ENCODE measurements at regions not wholly inside any gene's neighbourhood (a gene's known extent, or its start where the extent isn't known, plus 50 kb on each side); places are given as distances from the start of the nearest gene placed in this dataset.

- no peak for DNase-seq
Observed at GRCh38 chr18:45505497-45506206, 109.6 kb upstream of the SLC14A2 start.

DNA sequence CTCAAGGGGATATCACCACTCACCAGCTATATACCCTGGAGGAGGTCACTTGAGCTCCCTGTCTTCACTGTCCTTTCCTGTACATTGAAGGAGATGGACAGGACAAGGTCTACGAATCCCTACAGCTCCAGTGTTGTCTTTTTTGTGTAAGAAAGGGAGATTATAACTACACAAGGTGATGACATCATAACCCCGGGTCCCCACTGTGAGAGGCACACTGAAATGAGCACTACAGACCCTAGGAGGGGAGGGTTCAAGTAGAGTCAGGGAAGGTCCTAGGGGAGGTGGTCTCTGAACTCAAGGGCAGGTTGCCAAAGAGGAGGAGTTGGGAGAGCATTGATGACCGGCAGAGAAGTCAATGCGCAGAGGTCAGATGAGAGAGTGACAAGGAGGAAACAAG is 108.3 kb upstream of the SLC14A2 start:
- DNase-seq = no peak

GRCh38 chr18:45509535-45509934 is 105.7 kb upstream of the SLC14A2 start:
- DNase-seq = no peak

DNA sequence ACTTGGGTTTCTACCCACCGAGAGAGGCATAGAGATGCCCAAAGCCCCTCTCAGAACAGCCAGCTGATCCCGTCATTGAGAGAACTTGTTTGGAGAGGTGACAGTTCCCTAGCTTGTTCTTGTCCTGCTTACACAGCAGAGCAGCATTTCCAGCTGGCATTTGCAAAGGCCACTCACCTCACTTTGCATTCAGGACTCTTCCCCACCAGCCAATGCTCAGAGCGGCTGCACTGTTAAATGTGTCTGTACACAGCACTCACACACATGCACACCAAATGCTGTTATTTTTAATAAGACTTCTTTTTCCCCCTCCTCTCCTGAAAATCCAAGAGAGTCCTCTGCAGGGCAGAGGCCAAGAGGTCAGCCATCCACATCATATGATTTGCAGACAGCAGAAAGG is 104.6 kb upstream of the SLC14A2 start:
- DNase-seq = no peak

GRCh38 chr18:45512363-45512953 is 102.8 kb upstream of the SLC14A2 start:
- DNase-seq = no peak

GRCh38 chr18:45517181-45517741 is 98.0 kb upstream of the SLC14A2 start:
- DNase-seq = no peak

DNA sequence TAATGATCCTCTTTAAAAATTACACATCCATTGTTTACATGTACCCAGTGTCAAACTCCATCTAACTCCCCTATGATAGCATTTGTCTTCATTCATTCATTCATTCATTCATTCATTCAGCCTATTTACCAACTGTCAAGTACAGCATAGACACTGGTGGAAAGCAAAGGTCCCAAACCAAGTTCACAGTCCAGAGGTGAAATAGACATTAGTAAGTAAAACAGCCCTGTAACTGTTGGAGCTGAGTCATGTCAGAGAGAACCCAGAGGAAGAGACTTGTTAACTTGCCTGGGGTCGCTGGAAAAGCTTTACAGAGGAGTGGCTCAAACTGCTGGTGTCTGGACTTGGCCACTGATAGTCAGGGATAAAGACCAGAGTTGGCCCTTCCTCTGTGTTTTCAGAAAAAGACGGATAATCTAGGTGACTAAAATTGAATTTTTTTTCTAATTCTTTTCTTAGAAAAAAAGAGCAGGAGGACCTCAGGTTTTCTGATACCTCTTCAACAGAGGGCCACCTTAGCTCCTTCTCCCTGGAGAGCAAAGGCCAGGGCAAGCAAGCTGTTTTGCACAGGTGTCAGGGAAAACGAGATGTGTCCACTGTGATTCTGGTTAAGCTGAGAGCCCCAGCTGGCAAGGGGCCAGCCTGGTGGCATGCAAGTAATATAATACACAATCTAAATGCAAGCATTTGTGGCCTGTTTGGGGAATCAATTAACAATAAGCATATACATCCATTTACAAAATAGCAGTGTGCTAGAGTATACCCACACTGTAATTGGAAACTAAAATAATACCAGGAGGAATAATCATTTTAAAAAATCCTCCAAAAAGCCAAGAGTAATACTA is 96.7 kb upstream of the SLC14A2 start:
- no peak for DNase-seq

DNA sequence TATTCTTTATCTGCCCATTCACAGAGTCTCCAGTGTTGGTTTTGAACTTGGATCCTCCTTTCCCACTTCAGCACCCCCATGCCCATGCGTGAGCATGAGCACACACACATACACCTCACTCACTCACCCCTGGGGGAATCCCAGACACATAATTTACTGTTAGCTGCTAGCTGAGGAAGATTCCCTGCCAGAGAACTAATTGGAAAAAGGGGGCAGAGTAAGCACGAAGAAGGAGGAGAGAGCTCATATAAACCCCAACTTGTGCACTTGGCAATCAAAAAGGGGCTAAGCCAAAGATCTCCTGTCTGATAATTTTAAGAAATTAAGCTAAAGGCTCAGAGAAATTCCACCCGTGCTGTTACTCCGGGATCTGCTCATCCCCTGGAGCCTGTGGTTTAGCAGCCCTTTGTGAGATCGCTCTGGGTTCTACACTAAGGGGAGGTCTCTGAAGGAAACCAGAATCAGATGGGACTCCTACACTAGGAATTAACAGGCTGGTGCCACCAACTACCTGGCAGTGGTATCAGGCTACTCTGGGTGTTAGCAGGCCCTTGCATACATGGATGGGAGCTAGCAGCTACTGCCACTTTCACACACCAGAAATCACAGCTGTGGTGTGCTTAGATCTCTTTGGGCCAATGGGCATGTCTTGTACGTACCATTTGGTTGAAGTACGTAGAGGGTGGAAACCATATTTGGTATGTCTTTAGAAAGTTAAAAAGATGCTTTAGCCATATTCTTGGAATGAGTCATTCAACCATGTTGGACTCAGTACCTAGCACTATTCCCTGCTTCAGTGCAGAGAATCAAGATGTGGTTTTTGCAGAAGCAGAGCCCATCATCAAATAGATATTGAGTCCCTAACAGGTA is 95.6 kb upstream of the SLC14A2 start:
- DNase-seq = no peak

DNA sequence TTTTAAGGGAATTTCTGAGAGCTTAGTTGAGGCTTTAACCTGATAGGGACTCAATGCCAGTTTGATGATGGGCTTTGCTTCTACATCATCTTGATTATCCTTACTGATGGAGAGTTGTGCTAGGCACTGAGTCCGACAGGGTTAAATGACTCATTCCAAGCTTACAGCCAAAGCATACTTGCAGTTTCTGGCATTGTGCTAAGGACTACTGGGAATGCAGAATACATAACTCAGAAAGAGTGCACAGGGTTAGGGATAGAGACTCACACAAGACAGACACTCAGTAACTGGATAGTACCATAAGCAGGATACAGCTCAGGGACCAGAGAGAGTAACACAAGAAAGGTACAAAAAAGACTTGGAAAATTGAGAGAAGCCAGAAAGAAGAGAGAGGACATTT is 94.1 kb upstream of the SLC14A2 start:
- DNase-seq = no peak

- no peak for DNase-seq
Observed at GRCh38 chr18:45521777-45522176, 93.5 kb upstream of the SLC14A2 start.

DNA sequence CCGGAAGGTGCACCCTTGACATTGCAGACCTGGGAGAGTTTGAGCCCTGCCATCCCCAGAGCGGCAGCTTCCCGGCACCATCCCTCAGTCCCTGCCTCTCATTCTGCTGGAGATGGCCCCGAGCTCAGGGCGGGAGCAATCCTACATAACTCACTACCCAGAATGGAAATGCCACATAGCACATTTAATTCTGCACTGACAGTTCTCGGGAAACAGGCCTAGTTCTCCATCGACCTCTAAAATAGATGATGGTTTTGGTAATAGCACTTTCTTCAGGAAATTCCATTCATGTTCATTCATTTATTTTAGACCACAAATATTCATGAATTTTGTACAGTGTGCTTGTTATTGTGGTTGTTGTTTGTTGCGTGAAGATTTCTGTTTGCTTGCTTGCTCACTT is 92.9 kb upstream of the SLC14A2 start:
- DNase-seq = no peak

- DNase-seq = no peak
Observed at GRCh38 chr18:45525301-45525700, 90.0 kb upstream of the SLC14A2 start.

DNA sequence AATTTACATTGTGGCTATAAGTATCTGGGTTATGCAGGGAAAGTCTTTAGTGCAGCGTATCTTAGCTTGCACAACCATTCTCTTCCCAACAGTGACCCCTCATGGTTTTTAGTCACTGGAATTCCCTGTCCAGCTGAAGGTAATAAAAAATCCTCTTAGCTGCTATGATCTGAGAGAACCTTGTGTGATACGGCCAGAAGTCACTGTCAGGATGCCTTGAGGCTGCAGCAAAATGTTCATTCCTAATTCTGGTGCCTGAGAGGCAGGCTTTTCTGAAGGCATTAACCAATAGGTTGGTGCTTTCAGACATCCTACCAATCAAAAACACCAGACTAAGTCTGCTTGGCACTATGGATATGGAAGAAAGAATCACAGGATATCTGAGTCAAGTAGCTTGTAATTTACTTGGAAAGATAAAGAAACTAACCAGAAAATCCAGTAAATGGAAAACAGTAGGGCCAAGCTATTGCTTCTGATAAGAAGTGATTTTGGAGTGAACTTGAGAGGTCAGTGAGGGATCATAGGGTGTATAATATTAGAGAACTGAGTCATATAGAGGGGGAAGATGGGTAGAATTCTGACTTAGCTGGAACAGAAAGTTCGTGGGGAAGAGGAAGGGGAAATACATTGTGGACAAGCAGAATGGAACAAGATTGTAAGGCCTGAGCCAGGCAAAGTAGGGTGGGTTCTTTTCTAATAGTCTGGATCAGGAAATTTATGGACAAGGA is 89.0 kb upstream of the SLC14A2 start:
- no peak for DNase-seq

DNA sequence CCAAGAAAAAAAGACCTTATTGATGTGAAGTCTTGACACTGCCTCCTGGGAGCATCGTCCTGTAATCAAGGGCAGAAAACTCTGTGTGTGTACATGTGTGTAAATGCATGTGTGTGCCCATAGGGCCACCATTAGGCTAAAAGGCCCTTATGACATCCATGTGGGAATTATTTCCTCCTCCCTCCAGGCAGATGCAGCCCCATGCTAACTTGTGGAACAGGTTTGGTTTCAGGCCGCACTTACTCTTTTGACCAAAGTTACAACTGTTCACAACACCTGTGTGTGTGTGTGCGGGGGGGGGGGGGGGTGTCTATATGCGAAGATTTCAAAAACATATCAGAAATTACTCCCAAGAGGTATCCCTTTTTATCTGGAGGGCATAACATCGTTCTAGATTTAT is 87.4 kb upstream of the SLC14A2 start:
- DNase-seq = no peak

DNA sequence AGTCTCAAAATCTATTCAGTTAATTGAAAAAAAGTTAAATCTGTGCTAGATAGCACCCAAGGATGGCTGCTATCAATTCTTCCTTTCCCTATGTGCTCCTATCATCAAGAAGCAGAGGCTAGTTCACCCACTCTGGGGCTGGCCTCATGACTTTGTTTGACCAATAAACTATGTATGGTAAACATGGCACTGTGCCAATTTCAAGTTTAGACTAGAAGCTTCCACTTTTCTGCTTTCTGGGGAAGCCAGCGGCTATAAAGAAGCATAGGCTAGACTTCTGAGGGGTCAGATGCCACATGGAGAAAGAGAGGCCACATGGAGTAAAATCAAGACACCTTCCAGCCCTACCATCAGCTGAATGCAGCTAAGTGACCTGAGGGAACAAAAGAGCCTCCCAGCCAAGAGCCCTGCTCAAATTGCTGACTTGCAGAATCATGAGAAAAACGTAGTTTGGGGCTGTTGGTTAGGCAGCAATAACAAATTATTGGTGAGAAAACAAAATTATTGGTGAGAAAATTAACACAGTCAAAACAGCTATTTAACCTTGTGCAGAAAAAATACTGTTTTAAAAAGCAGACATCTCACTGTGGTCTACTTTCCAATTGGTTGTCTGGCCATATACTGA is 86.5 kb upstream of the SLC14A2 start:
- no peak for DNase-seq

DNA sequence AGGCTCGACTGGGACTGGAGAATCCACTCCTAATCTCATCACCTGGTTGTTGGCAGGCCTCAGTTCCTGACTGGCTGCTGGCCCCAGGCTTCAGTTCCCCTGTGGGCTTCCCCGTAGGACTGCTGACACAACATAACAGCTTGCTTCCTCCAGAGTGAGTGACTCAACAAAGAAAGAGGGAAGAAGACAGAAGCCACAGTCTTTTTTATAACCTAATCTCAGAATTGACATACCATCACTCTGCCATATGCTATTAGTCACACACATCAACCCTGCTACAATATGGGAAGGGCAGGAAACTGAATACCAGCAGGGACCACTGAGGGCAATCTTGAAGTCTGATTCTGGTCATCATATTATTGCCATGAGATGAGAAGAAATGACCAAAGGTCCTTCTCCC is 76.8 kb upstream of the SLC14A2 start:
- DNase-seq = peak; percentile 24

DNA sequence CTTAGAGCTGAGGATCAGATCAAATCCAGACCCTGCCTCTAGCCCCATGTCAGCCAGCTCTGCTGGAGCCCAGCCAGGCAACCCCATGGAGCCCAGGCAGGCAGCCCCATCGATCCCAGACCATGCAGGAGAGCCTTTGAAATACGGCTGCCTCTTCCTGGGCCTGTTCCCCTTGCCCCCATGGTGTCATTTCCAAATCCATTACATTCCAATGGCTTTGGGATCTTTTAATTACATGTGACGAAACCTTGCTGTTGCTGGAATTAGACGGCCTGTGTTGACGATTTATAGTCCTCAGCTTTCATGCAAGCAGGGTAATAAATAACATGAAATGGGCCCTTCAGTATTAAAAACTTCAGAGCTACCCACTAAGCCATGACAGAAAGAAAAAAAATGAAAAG is 75.8 kb upstream of the SLC14A2 start:
- no peak for DNase-seq

GRCh38 chr18:45540125-45540524 is 75.2 kb upstream of the SLC14A2 start:
- DNase-seq = no peak

DNA sequence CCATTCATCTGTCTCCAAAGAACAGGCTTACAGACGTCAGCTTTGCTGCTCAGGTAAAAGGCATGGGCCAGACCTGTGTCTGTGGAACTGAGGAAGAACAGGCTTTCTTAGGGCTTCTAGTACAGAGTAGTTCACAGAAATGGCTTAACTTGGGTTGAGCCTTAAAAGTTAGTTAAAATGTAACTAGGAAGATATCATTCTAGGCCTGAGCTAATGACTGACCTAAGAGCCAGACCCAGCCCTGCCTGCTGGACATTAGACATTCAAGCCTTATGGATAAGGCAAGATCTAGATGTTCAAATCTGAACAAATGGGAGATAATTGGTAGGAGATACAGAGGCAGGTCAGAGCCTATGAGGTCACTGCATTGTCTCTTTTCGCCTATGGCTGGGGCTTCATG is 73.9 kb upstream of the SLC14A2 start:
- no peak for DNase-seq

DNA sequence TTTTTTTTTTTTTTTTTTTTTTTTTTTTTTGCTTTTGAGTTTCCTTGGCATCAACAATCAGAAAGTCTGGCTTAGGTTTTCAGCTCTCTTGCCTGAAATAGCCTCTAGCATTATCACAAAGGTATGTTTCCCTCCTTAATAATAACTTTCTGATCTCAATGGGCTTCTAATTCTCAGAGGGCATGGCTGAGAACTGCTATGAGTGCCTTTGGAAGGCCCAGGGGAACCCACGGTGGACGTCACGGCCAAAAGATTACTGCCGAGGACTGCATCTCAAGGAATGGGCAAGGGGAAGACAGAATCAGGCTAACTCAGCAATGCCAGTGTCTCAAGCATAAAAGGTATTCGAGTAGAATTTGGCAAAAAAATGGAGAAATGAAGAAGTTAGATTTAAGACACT is 73.2 kb upstream of the SLC14A2 start:
- DNase-seq = no peak

GRCh38 chr18:45547910-45548309 is 67.4 kb upstream of the SLC14A2 start:
- no peak for DNase-seq

DNA sequence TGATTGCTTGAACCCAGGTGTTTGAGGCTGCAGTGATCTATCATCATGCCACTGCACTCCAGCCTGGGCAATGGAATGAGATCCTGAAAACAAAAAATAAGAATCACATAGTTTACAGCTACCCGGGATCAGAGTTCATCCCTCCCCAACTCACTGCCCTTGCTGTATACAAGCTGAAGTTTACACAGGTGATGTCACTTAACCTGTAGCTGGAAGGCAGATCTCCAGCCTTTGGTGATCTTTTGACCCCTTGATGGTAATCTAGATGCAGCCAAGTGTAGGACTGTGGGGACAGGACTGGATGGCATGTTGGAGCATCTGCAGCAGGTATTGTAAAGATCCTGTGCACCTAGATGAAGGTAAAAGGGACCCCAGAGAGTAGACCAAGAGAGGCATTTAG is 66.7 kb upstream of the SLC14A2 start:
- DNase-seq = no peak
